Testis (tissue), 2 donors: ENCODE measurements at regions not wholly inside any gene's neighbourhood (a gene's known extent, or its start where the extent isn't known, plus 50 kb on each side); places are given as distances from the start of the nearest gene placed in this dataset.

ENCODE experiments used
- POLR2A ChIP-seq: fragments of 450-650 bp; IDR thresholded peaks from one replicate; pipeline ENCODE4 v1.6.1; 2017; ENCODE audit warnings: antibody characterized with exemption, mild to moderate bottlenecking, moderate library complexity
- TF ChIP-seq, protein P1 (sequence below), 3 experiments: fragments of 450-650 bp in 2 of 3; fragments of 200-600 bp in 1 of 3; sonication (generic) in 1 of 3; IDR thresholded peaks; one replicate each; pipeline ENCODE4 v1.5.1; 2016 to 2019; ENCODE audit warnings: antibody characterized with exemption in 3 of 3, mild to moderate bottlenecking in 2 of 3, moderate library complexity in 1 of 3

DNA sequence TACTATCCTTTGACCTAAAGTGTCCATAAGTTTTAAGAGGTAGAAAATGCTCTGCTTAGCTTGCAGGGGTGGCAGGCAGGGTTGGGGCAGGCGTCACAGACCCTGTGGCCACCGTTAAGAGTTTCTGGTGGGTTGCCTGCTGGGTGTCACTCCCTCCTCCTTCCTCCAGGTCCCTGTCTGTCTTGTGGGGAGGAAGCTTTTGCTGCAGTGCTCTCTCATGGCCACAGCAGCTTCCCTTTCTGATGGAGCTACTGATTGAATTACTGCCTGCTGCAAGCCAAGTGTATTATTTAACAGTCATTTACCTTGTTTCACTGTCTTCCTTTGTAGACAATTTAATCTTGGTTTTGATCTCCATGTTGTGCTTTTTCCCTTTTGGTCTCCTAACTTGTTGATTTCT is 384.6 kb downstream of the IDS start:
- TF ChIP-seq, protein P1, sequence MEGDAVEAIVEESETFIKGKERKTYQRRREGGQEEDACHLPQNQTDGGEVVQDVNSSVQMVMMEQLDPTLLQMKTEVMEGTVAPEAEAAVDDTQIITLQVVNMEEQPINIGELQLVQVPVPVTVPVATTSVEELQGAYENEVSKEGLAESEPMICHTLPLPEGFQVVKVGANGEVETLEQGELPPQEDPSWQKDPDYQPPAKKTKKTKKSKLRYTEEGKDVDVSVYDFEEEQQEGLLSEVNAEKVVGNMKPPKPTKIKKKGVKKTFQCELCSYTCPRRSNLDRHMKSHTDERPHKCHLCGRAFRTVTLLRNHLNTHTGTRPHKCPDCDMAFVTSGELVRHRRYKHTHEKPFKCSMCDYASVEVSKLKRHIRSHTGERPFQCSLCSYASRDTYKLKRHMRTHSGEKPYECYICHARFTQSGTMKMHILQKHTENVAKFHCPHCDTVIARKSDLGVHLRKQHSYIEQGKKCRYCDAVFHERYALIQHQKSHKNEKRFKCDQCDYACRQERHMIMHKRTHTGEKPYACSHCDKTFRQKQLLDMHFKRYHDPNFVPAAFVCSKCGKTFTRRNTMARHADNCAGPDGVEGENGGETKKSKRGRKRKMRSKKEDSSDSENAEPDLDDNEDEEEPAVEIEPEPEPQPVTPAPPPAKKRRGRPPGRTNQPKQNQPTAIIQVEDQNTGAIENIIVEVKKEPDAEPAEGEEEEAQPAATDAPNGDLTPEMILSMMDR (IDR thresholded peaks at IDR 0.05) = no peak
- no peak for TF ChIP-seq POLR2A
